HCT116 (cell line): ENCODE measurements at regions not wholly inside any gene's neighbourhood (a gene's known extent, or its start where the extent isn't known, plus 50 kb on each side); places are given as distances from the start of the nearest gene placed in this dataset.

Source experiments
- JUND ChIP-seq: IDR thresholded peaks from 2 replicates; pipeline ENCODE4 v1.6.1; 2012
- TF ChIP-seq, protein P1 (sequence below), 3 experiments: fragments of 200-600 bp in 1 of 3; sonication (generic) in 1 of 3; IDR thresholded peaks in 2 of 3; conservative IDR thresholded peaks in 1 of 3; 2 replicates each; pipeline ENCODE4 v1.5.1; 2012 to 2017; ENCODE audit warnings: low read depth in 2 of 3, low read length in 2 of 3, antibody characterized with exemption in 1 of 3, borderline replicate concordance in 1 of 3, control low read depth in 1 of 3, mild to moderate bottlenecking in 1 of 3, mixed read lengths in 1 of 3, mixed run types in 1 of 3, moderate library complexity in 1 of 3; ENCODE audit not compliant: insufficient read depth in 1 of 3
- TF ChIP-seq, protein P2 (sequence below): IDR thresholded peaks from 2 replicates; pipeline ENCODE4 v1.6.1; 2012

DNA sequence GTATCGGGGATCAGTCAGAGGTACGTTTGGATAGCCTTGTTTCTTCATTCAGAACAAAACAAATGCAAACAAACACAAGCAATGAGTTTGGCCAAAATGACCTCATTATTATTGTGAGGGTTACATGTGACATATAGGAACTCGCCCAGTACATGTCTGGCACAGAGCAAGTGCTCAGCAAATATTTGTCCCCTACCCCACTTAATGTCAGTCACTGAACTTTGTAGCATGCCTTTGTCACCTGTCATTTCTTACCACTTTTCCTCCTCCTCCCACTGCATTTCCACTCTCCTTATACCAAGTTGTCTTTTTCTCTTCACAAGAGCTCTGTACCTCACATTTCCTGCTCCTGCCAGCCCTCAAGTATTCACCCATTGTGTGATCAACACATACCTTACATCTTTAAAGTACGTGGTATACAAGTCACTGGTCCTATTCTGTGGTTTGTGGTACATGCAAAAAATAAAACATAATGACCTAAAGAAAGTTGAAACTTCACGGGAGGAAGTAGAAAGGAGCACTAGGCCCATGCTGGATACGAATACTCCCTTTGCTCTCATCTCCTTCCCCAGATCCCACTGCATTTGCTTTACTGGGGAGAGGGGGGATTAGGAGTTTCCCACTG lies 236.0 kb downstream of the INHBA start:
- no peak for TF ChIP-seq JUND
- TF ChIP-seq, protein P1, sequence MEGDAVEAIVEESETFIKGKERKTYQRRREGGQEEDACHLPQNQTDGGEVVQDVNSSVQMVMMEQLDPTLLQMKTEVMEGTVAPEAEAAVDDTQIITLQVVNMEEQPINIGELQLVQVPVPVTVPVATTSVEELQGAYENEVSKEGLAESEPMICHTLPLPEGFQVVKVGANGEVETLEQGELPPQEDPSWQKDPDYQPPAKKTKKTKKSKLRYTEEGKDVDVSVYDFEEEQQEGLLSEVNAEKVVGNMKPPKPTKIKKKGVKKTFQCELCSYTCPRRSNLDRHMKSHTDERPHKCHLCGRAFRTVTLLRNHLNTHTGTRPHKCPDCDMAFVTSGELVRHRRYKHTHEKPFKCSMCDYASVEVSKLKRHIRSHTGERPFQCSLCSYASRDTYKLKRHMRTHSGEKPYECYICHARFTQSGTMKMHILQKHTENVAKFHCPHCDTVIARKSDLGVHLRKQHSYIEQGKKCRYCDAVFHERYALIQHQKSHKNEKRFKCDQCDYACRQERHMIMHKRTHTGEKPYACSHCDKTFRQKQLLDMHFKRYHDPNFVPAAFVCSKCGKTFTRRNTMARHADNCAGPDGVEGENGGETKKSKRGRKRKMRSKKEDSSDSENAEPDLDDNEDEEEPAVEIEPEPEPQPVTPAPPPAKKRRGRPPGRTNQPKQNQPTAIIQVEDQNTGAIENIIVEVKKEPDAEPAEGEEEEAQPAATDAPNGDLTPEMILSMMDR (IDR thresholded peaks at IDR 0.05 in 2 of 3, conservative IDR thresholded peaks at IDR 0.05 in 1 of 3; ENCODE audit: borderline replicate concordance in 1 of 3, insufficient read depth in 1 of 3, low read depth in 2 of 3, low read length in 2 of 3): no peak
- TF ChIP-seq, protein P2, sequence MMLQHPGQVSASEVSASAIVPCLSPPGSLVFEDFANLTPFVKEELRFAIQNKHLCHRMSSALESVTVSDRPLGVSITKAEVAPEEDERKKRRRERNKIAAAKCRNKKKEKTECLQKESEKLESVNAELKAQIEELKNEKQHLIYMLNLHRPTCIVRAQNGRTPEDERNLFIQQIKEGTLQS: no peak
